GM18526 (cell line): ENCODE measurements at regions not wholly inside any gene's neighbourhood (a gene's known extent, or its start where the extent isn't known, plus 50 kb on each side); places are given as distances from the start of the nearest gene placed in this dataset.

Experiments used
- POLR2A ChIP-seq: IDR thresholded peaks from 3 replicates; pipeline ENCODE4 v1.6.1; 2011; ENCODE audit not compliant: insufficient read length; ENCODE audit errors: extremely low read depth

DNA sequence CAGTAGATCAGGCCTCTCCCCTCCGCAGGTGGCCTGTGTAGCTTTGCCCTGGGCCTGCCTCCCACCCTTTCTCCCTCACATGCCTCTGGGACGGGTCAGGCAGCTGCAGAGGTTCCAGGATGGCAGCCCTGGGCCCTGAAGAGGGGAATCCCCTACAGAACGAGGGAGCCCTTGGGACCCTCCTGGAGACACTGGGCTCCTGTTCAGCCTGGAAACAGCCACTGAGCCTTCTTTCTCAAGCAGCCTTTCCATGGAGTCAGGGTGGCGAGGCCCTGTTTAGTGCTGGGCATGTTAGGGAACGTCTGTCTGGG, 720.9 kb downstream of the BRD1 start:
- no peak for TF ChIP-seq POLR2A

DNA sequence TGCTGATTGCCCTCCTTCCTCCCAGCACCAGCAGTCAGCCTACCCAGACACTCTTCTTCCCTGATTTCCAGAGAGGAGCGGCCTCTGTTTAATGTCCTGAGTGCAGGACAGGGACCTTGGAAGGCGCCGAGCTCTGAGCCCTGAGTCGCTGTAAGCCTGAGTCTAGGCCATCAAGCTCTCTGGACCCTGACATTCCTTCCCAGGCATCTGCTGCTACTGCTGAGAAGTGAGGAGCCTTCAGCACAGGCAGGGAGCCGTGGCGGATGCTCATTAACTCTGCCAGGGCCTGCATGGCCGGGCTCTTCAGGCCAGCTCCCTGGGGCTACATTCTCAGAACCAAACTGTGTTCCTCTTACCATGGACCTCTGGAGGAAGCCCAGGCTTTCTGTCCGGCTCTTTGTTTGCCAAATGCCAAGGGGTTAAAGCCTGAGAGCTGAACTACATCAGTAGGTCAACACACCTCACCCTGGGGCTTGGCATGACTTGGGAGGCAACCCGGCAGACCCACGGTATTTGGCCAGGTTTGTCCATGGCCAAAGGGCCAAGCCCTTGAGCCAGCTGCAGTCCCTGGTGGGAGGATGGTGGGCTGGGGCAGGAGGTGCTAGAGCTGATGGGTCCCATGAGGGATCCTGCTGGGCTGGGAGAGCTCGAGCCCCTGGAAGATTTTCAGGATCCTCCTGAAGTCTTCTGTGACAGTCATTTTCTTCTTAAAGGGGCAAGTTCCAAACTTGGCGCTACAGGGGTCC, 721.4 kb downstream of the BRD1 start:
- TF ChIP-seq POLR2A = no peak

DNA sequence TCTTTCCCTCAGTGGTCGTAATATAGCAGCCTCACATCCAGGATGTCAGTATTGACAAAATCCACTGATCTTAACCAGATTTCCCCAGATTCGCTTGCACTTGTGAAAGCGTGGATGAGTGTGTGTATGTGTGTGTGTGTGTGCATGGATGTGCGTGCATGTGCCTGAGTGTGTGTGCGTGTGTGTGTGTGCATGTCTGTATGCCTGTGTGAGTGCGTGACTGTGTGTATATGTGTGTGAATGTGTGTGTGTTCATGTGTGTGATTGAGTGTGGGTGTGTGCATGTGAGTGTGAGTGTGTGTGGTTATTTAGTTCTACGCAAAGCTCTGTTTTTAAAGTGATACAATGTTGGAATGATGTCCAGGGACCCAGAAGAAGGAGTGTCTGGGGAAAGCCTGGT, 723.2 kb downstream of the BRD1 start:
- no peak for TF ChIP-seq POLR2A

DNA sequence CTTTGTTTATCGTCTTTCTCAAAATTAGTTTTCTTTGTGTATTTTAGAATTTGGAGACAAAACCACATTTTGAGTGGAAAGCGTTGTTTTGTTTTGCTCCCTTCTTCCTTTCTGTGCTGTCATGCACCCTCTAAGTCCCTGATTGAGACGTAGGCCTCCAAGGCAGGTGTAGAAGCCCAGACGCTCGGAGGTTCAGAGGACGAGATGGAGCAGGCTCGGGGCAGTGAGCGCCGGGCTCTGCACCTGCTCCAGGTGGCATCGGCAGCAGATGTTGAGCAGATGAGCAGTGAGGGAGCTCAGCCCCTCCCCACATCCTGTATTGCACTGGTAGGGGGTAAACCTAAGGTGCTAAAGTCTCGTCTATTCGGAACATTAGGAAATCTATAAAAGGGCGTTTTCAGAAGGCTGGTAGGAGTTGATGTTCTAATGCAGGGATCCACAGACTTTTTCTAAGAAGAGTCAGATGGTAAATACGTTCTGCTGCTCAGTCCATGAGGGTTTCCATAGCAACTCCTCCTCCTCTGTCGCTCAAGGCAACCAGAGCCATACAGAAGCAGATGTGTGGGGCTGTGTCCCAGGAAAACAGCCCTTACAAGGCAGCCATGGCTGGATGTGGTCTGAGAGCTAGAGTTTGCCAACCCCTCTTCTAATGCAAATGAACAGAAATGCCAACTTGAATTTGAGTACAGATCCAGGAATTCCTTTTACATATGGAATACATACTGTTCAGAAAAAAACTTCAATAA, 724.2 kb downstream of the BRD1 start:
- TF ChIP-seq POLR2A = no peak

DNA sequence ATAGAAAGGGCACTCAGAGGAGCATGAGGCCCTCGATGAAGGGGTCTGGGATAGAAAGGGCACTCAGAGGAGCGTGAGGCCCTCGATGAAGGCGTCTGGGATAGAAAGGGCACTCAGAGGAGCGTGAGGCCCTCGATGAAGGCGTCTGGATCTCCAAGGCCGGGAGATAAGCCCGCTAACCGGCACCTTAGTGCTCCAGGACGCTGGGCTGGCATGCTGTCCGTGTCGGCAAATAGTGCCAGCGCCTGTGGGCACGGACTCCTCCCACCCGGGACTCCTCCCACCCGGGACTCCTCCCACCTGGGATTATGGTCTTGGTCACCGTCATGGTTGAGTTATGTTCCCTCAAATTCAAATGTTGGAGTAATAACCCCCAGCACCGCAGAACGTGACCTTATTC, 725.3 kb downstream of the BRD1 start:
- no peak for TF ChIP-seq POLR2A

DNA sequence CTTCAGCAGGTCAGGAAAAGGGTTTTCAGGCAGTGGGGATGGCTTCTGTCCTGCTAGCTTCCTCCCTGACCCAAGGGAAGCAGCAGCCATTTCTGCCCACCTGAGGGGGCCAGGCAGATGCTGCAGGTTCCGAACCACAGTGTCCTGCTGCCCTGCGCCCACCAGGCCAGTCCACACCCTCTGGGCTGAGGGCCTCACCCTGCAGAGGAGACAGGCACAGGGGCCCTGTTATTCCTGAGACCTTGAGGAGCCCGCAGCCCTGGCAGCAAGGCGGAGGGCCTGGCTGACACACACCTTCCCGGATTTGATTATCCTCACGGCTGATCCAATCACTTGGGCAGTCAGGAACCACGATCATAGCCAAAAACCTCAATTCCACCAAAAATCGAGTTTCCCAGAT, 725.8 kb downstream of the BRD1 start:
- no peak for TF ChIP-seq POLR2A

DNA sequence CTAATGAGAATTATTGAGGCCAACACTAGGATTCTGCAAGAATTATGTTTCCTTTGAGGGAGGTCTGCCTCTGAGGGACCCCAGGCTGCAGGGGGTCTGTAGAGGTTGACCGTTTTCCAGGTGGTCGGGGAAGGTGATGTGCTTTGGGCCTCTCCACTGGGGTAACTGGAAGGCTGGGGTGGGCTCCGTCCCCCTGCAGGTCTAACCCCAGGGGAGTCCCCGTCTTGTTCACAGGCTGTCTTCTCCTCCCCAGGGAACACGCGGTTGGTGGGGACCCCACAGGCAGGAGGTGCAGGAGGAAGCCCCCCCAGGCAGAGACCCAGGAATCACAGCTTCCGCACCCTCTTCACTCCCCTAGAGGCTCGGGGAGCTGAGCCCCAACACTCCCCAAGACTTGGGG, 726.4 kb downstream of the BRD1 start:
- TF ChIP-seq POLR2A = no peak

DNA sequence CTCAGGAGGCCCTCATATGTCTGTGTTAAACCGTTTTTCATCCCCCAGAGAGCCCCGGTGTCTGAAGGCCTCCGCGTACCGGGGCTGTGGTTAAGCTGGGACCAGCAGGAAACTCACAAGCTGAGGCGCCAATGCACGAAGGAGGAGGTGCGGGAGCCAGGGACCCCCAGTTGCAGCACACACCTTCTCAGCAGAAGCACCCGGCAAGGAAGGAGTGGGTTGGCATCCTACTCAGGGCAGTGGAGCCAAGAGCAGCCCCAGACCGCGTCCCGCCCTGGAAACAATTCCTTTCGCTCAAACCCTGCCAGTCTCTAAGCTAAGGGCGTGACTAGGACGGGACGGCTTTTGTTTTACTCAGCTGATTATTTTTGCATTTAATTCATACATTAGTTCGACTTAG, 726.9 kb downstream of the BRD1 start:
- TF ChIP-seq POLR2A = no peak

DNA sequence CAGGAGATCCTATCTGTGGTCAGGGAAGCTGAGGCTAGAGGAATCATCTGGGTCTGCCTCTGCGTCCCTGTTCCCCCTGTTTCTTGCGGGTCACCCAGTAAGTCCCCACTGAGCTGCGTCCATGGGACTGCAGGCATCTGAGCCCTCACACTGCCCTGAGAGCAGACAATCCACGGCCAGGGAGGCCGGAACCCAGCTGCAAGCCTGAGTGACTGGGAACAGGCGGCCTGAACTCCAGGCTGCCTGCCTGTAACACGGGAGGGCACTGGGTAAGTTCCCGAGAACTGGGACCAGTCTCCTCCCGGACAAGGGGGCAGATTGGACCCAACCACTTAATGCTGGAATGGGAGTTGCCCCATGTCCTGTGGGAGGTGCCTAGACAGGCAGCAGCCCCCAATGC, 727.4 kb downstream of the BRD1 start:
- no peak for TF ChIP-seq POLR2A

DNA sequence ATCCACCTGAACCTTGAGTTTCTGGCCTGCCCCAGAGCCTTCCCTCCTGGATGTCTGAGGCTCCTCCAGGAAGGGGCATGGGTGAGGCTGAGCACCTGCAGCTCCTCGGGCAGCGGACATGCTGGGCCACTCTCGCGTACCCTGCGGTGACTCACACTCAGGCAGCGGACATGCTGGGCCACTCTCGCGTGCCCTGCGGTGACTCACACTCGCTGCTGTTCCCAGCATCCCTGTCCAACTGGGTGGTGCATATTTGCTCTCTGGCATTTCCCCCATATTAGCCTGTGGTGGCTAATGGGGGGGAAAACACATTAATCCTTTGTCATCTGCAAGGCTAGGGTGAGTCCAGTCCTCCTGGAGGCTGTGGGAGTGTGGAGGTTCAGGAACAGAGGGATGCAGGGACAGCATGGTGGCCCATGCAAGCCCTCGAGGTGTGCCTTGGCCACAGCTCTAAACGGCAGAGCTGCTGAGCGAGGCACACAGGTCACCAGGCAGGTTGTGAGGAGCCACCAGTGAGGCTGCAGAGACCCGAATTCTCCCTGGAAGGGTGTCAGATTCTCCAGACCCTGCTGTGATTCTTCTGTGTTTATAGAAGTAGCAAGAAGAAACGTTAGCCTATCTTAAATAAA, 728.1 kb downstream of the BRD1 start:
- no peak for TF ChIP-seq POLR2A

DNA sequence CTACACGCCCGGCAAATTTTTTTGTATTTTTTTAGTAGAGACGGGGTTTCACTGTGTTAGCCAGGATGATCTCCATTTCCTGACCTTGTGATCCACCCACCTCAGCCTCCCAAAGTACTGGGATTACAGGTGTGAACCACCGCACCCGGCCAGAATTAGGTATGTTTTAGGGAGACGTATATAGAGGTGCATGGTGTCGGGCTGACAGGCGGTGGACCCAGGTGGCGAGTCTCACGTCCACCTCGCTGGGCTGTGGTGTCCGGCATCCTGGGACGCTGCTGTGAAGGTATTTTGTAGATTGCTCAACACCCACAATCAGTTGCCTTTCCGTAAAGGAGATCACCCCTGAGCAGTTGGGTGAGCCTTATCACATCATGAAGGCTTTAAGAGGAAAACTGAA, 728.6 kb downstream of the BRD1 start:
- no peak for TF ChIP-seq POLR2A

DNA sequence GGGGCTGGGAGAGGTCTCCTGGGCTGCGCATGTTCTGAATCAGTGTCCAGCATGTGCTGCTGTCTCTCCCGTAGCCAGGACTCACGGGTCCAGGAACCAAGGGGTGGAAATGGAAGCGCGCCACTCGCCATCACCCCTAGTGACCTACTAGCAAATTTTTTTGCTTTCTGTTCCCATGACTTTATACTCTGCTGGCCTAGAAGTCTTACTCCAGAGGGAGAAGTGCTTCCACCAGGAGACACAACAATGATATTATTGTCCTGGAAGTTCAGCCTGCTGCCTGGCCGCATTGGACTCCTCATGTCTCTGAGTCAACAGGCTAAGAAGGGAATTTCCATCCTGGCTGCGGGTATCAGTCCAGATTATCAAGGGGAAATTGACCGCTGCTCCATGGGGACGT, 729.7 kb downstream of the BRD1 start:
- TF ChIP-seq POLR2A = no peak

DNA sequence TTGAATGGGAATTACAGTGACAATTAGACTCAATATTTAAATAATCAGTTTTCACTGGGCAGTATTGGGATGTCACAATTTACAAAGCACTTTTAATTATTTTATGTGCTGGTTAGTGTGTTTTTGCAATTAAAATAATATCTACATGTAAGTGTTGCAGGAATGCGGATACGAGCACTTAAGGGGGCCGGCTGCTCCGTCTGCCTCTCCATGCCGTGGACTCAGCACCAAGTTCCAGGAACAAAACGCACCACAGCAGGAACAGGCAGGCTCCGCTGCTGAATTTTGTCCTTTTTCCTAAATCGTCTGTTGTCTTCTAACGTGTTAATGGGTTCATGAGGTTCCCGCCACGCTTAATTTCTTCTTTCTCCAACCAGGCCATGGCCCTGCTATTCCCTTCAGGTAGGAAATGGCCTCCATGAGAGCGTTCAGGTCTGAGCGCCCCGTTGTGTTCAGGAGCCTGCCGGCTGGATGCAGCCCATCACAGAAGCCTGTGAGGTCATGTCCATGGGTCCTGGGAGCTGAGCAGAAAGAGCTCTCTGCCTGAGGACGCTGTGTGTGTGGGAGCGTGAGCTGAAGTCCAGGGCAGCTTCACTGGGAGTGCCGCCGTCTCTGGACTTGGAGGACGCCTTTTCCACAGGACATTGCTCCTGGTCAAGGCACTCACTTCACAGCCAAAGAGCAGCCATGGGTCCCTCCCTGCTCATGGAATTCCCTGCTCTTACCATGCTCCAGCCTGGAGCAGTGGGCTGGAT, 730.3 kb downstream of the BRD1 start:
- TF ChIP-seq POLR2A = no peak

DNA sequence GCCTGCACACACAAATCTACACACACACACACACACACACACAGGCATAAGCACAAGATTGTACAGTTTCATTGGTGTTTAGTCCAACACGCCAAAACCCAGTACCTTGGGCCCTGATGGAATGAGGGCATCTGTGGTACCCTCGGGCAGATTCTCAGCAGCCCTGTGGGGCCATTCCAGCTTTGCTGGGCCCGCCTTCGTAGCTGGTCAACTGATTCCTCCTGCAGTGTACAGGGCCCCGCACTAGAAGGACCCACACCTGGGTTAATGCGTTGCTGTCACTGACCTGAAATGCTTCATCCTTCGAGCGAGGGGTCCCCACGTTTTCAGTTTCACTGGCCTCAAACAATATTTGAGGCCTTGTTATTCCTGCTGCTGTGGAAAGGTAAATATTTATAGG, 731.2 kb downstream of the BRD1 start:
- TF ChIP-seq POLR2A = no peak

DNA sequence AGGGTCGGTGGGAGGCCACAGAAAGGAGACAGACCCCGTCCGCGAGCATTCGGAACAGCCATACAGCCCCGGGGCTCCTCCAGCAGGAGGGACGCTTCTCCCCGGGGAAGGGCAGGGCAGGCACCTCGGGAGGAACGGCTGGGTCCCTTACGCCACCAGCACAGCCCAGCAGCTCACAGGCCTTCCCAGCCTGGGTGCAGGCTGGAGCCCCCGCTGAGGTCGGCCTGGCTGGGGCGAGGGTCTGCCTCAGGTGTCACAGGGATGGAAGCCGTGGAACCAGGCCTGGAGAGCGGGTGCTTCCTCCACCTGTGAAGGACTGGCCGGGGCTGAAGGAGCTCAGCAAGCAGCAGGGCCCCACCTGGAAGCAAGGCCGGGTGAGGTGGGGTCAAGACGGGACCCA, 732.3 kb downstream of the BRD1 start:
- no peak for TF ChIP-seq POLR2A

DNA sequence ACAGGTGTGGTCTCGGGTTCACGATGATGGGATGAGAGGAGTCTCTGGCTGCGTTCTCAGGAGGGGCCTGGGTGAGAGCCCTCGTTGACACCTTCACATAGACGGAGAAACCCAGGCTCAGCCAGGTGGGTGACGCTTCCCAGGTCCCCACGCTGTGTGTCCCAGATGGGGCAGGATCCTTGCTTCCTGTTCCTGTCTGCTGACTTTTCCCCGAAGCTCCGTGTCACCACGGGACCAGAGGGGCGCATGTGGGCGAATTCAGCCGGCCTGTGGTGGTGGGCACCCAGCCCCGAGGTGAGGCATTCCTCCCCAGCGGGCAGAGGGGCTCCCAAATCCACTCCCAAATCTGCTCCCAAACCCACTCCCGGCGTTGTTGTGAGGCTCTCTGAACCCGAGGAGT, 732.8 kb downstream of the BRD1 start:
- TF ChIP-seq POLR2A = no peak
